ENCODE measurements at regions not wholly inside any gene's neighbourhood (a gene's known extent, or its start where the extent isn't known, plus 50 kb on each side); places are given as distances from the start of the nearest gene placed in this dataset.
"Not testable (repeated sequence)": the region's sequence is repeated elsewhere in the genome, so short reads cannot be mapped to it uniquely, and the experiment has no call there.

DNA sequence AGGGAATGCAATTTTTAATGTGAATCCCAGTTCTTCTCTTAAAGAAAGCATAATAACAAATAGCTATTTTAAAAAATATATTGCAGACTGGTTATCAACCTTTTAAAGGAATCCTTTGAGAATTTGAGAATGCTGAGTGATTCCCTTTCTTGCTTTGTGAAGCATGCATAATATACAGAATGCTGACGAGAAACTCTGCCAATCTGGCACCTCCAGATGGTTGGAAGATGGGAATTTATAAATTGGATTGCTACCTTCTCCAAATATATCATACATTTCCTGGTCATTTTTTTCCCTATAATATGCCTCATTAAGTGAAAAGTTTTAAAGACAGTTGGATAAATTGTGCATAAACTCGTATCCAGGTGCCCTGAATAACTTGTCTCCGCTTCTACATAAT lies 333.9 kb upstream of the ARPP21 start:
- TF ChIP-seq CTCF (IDR thresholded peaks at IDR 0.05): no peak
- no peak for DNase-seq
- WGBS, 2 donors: 88 to 94% methylated on average over 3 of the region's 3 CpGs
- Histone ChIP-seq H3K4me1 (no peaks in the 10 kb centered on the region), H3K36me3 (no peaks in the 10 kb centered on the region), H3K27ac (no peak overlapping the region), H3K27me3 (no peaks in the 10 kb centered on the region), H3K9me3 (no peaks in the 10 kb centered on the region), H3K4me3 (no peak overlapping the region)
- no peak for ATAC-seq
- intact Hi-C loops (cut with DNase I): no loop called here

DNA sequence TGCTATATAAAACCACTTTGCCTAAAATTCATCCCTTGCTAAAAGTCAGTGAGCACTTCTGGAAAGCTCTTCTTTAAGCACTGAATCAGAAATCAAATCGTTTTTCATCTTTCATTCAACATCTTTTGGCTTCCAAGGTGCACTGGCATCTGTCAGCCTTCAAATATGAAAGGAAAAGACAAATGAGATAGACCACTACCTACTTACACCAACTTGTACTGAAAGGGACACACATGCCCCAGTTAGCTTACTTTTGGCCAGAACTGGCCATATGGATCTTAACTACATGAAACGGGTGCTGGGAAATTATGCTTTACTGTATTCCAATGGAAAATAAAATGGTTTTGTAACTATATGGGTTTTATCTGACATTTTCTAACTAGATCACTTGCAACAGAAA lies 332.0 kb upstream of the ARPP21 start:
- ATAC-seq (no peak), DNase-seq (no peak)
- Histone ChIP-seq H3K27ac (no peak overlapping the region), H3K9me3 (no peaks in the 10 kb centered on the region), H3K27me3 (no peaks in the 10 kb centered on the region), H3K36me3 (no peaks in the 10 kb centered on the region), H3K4me1 (no peaks in the 10 kb centered on the region), H3K4me3 (no peak overlapping the region)
- 76% methylated on average over 2 of the region's 2 CpGs for WGBS, 2 donors
- intact Hi-C loops (cut with DNase I): no loop called here
- TF ChIP-seq CTCF (IDR thresholded peaks at IDR 0.05): no peak

GRCh38 chr3:35316841-35317240 lies 322.5 kb upstream of the ARPP21 start:
- H3K27ac ChIP-seq; intact Hi-C loops (cut with DNase I); H3K36me3 ChIP-seq; ATAC-seq; H3K4me1 ChIP-seq; H3K4me3 ChIP-seq; DNase-seq; H3K27me3 ChIP-seq: not testable (repeated sequence)
- peaks cover 0 to 12% (median 0%) of the 10 kb centered on the region in 11 donors for H3K9me3 ChIP-seq
- 95 to 98% methylated on average over 2 of the region's 2 CpGs for WGBS, 2 donors

GRCh38 chr3:35320646-35321407 lies 318.5 kb upstream of the ARPP21 start:
- peaks cover 0 to 34% (median 6%) of the 10 kb centered on the region in 11 donors for H3K9me3 ChIP-seq
- no peaks in the 10 kb centered on the region for H3K36me3 ChIP-seq
- H3K4me3 ChIP-seq: no peak overlapping the region
- TF ChIP-seq CTCF (IDR thresholded peaks at IDR 0.05): no peak
- ATAC-seq (no peak), DNase-seq (no peak)
- no peak overlapping the region for H3K27ac ChIP-seq
- H3K4me1 ChIP-seq: no peaks in the 10 kb centered on the region
- intact Hi-C loops (cut with DNase I): no loop called here
- 87 to 96% methylated on average over 1 of the region's 1 CpG for WGBS, 2 donors
- no peaks in the 10 kb centered on the region for H3K27me3 ChIP-seq

GRCh38 chr3:35322070-35322469 lies 317.3 kb upstream of the ARPP21 start:
- no peak for ATAC-seq
- no peak for DNase-seq
- TF ChIP-seq CTCF (IDR thresholded peaks at IDR 0.05): no peak
- Histone ChIP-seq H3K27ac (no peak overlapping the region), H3K4me3 (no peak overlapping the region), H3K4me1 (no peaks in the 10 kb centered on the region), H3K36me3 (no peaks in the 10 kb centered on the region), H3K9me3 (peaks cover 0 to 35% (median 6%) of the 10 kb centered on the region in 11 donors), H3K27me3 (no peaks in the 10 kb centered on the region)
- 41 to 48% methylated on average over 4 of the region's 4 CpGs for WGBS, 2 donors
- intact Hi-C loops (cut with DNase I): no loop called here

Data from heart right ventricle (tissue), 16 donors.